Activated CD4-positive, alpha-beta T cell treated with anti-CD3 and anti-CD28 coated beads for 36 hours (primary cell): ENCODE measurements at regions not wholly inside any gene's neighbourhood (a gene's known extent, or its start where the extent isn't known, plus 50 kb on each side); places are given as distances from the start of the nearest gene placed in this dataset.
"Not testable (repeated sequence)": the region's sequence is repeated elsewhere in the genome, so short reads cannot be mapped to it uniquely, and the experiment has no call there.

ENCODE experiments used
- ATAC-seq: fragments of 200-7000 bp; cut with Tn5 transposase; one replicate; pipeline ENCODE4 v1.10.0; 2021; ENCODE audit warnings: mild to moderate bottlenecking, moderate library complexity
- CTCF ChIA-PET: fragments of 350-600 bp; sonication (Branson Sonifier 250); formaldehyde crosslinking; loops from one replicate; lab custom pipeline; 2021; ENCODE audit warnings: antibody characterized with exemption; lab: Charles Lee
- POLR2A ChIA-PET: fragments of 350-600 bp; sonication (Branson Sonifier 250); formaldehyde crosslinking; loops from one replicate; lab custom pipeline; 2021; ENCODE audit warnings: antibody characterized with exemption, inconsistent platforms; lab: Charles Lee
- DNase-seq: peaks from one replicate; pipeline ENCODE4 v3.0.0-alpha.2; 2020
- H3K27ac Mint-ChIP-seq: one replicate; pipeline ENCODE4 v1.8.0; 2021; ENCODE audit warnings: mixed read lengths
- H3K27me3 Mint-ChIP-seq: one replicate; pipeline ENCODE4 v1.8.0; 2021; ENCODE audit warnings: mixed read lengths
- H3K36me3 Mint-ChIP-seq: one replicate; pipeline ENCODE4 v1.8.0; 2021; ENCODE audit warnings: low read depth, mixed read lengths
- H3K4me1 Mint-ChIP-seq: one replicate; pipeline ENCODE4 v1.8.0; 2021; ENCODE audit warnings: mixed read lengths
- H3K4me3 Mint-ChIP-seq: one replicate; pipeline ENCODE4 v1.8.0; 2021; ENCODE audit warnings: mild to moderate bottlenecking, moderate library complexity, mixed read lengths
- H3K9me3 Mint-ChIP-seq: one replicate; pipeline ENCODE4 v1.8.0; 2021; ENCODE audit warnings: low read depth, mixed read lengths
- intact Hi-C, 2 experiments: fragments of 100-400 bp; cut with DNase I in 1 of 2; cut with micrococcal nuclease in 1 of 2; formaldehyde crosslinking; loops; one replicate each; pipeline versions ENCODE4 v1.14.2 to v1.15.1; 2022 to 2024; cut with DNase I, micrococcal nuclease

- H3K9me3 Mint-ChIP-seq: peaks cover 4% of the 10 kb centered on the region
- CTCF ChIA-PET: no interaction called here
Observed at GRCh38 chr16:17977260-17977659, 359.3 kb downstream of the NPIPA8 start.

GRCh38 chr16:17972460-17972943 is 364.0 kb downstream of the NPIPA8 start:
- ATAC-seq: no peak
- H3K27me3 Mint-ChIP-seq: peaks cover 12% of the 10 kb centered on the region
- DNase-seq: no peak
- H3K27ac Mint-ChIP-seq: no peak overlapping the region
- no peaks in the 10 kb centered on the region for H3K9me3 Mint-ChIP-seq
- H3K4me3 Mint-ChIP-seq: no peak overlapping the region
- ChIA-PET CTCF (no interaction called here), POLR2A (no interaction called here)
- H3K36me3 Mint-ChIP-seq: no peaks in the 10 kb centered on the region
- intact Hi-C loops: no loop called here
- H3K4me1 Mint-ChIP-seq: no peaks in the 10 kb centered on the region

More at GRCh38 chr16:17977260-17977659, 359.3 kb downstream of the NPIPA8 start:
- no peaks in the 10 kb centered on the region for H3K4me1 Mint-ChIP-seq
- intact Hi-C loops: no loop called here
- no peaks in the 10 kb centered on the region for H3K36me3 Mint-ChIP-seq
- no peak overlapping the region for H3K27ac Mint-ChIP-seq
- ATAC-seq (no peak), DNase-seq (no peak)
- POLR2A ChIA-PET: no interaction called here
- peaks cover 10% of the 10 kb centered on the region for H3K27me3 Mint-ChIP-seq
- no peak overlapping the region for H3K4me3 Mint-ChIP-seq

DNA sequence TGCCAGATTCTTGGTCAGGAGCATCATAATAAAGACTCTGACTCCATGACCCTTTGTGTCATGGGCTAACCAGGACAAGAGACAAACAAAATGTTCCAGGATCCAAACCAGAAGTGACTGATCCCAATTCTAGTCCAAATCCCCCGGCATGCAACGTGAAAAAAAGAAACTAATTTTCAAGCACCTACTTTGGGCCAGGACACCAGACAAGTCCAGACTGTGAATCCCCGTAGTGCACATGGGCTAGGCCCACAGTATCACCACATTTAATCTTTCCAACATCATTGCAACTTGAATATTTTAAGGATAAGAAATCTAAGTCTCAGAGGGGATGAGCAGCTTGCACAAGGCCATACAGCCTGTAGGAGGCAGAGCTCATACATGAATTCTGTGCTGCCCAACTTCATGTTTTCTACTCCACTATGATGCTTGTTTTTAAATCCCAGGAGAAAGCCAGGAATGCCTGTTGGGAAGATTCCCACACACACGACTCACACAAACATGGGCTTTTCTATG is 365.7 kb downstream of the NPIPA8 start:
- Mint-ChIP-seq H3K4me1 (no peaks in the 10 kb centered on the region), H3K4me3 (no peak overlapping the region), H3K9me3 (peaks cover 4% of the 10 kb centered on the region), H3K36me3 (no peaks in the 10 kb centered on the region), H3K27me3 (peaks cover 9% of the 10 kb centered on the region), H3K27ac (no peak overlapping the region)
- DNase-seq (no peak), ATAC-seq (no peak)
- CTCF ChIA-PET: no interaction called here
- intact Hi-C loops: no loop called here
- POLR2A ChIA-PET: no interaction called here

- H3K27ac Mint-ChIP-seq: no peak overlapping the region
- intact Hi-C loops: no loop called here
- DNase-seq (no peak), ATAC-seq (no peak)
- H3K4me1 Mint-ChIP-seq: no peaks in the 10 kb centered on the region
- H3K27me3 Mint-ChIP-seq: peaks cover 9% of the 10 kb centered on the region
- H3K9me3 Mint-ChIP-seq: peaks cover 4% of the 10 kb centered on the region
- ChIA-PET POLR2A (no interaction called here), CTCF (no interaction called here)
- H3K4me3 Mint-ChIP-seq: no peak overlapping the region
- no peaks in the 10 kb centered on the region for H3K36me3 Mint-ChIP-seq
Observed at GRCh38 chr16:17970157-17970765, 366.3 kb downstream of the NPIPA8 start.

GRCh38 chr16:17965133-17965900 is 371.2 kb downstream of the NPIPA8 start:
- Mint-ChIP-seq H3K4me3 (no peak overlapping the region), H3K9me3 (peaks cover 7% of the 10 kb centered on the region), H3K36me3 (no peaks in the 10 kb centered on the region), H3K27me3 (peaks cover 3% of the 10 kb centered on the region), H3K4me1 (no peaks in the 10 kb centered on the region), H3K27ac (no peak overlapping the region)
- POLR2A ChIA-PET: no interaction called here
- intact Hi-C loops: no loop called here
- CTCF ChIA-PET: no interaction called here
- no peak for ATAC-seq
- DNase-seq: no peak

DNA sequence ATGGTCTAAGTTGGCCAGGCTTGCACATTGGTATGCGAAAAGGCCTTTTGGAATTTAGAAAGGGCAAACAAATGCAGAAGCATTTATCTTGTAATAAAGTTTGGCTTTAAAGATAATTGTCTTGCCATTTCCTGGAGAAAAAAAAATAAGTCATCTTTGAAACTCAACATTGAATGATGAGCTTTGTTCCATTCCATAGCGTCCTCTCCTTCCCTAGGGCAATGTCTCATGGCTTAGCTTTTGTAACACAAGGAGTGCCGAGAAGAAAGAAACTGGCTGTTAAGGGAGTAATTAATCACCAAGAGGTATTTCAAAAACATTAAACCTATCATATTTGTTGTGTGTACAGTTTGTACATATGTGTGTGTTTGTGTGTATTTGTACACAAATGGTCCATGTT is 372.3 kb downstream of the NPIPA8 start:
- peaks cover 7% of the 10 kb centered on the region for H3K9me3 Mint-ChIP-seq
- H3K4me3 Mint-ChIP-seq: no peak overlapping the region

DNA sequence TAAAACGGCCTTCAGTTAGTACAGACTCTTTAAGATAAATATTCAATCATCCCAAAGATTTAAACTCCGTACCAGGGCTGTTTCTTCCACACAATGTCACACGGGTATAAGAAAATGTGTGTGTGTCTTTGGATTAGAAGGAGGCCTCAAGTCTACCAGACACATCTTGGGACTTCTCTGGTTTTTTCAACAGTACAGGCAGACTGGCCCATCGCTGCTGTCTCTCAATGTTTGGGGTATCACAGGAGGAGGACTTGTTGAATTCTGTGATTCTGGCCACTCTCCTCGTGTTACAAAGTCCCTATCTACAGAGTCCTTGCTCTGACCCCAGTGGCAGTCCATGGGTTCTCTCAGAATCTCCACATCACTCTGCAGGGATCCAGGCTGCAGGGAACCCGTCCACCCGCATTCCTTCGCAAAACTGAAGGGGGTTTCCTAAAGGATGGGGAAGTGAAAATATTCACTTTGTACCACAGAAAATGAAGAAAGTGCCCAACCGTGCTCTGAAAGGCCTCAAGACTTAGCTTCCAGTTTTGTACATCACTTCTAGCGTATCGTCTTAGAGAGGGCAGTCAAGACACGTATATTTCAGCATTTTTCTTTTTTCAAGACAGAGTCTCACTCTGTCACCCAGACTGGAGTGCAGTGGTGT is 373.2 kb downstream of the NPIPA8 start:
- Mint-ChIP-seq H3K27me3 (peaks cover 6% of the 10 kb centered on the region), H3K4me1 (no peaks in the 10 kb centered on the region), H3K27ac (no peak overlapping the region), H3K9me3 (peaks cover 7% of the 10 kb centered on the region), H3K36me3 (no peaks in the 10 kb centered on the region), H3K4me3 (no peak overlapping the region)
- ATAC-seq: no peak
- no peak for DNase-seq
- POLR2A ChIA-PET: no interaction called here
- CTCF ChIA-PET: interaction anchor here (0.5 kb wide), 1 partner anchor 14 kb away, joined by 3 read pairs; no protein-coding TSS in a partner anchor
- intact Hi-C loops: no loop called here

More for the DNA sequence above, 372.3 kb downstream of the NPIPA8 start:
- POLR2A ChIA-PET: no interaction called here
- DNase-seq (no peak), ATAC-seq (no peak)
- intact Hi-C loops: no loop called here
- H3K27ac Mint-ChIP-seq: no peak overlapping the region
- H3K4me1 Mint-ChIP-seq: no peaks in the 10 kb centered on the region
- no peaks in the 10 kb centered on the region for H3K36me3 Mint-ChIP-seq
- H3K27me3 Mint-ChIP-seq: peaks cover 3% of the 10 kb centered on the region
- CTCF ChIA-PET: no interaction called here

GRCh38 chr16:17962726-17963125 is 373.8 kb downstream of the NPIPA8 start:
- H3K9me3 Mint-ChIP-seq: peaks cover 7% of the 10 kb centered on the region
- no peaks in the 10 kb centered on the region for H3K36me3 Mint-ChIP-seq
- ChIA-PET CTCF (no interaction called here), POLR2A (no interaction called here)
- intact Hi-C loops: no loop called here
- no peak for DNase-seq
- no peak for ATAC-seq
- H3K27ac Mint-ChIP-seq: no peak overlapping the region
- no peaks in the 10 kb centered on the region for H3K4me1 Mint-ChIP-seq
- H3K4me3 Mint-ChIP-seq: no peak overlapping the region
- H3K27me3 Mint-ChIP-seq: peaks cover 5% of the 10 kb centered on the region

GRCh38 chr16:17961822-17962221 is 374.7 kb downstream of the NPIPA8 start:
- CTCF ChIA-PET, DNase-seq, H3K4me1 Mint-ChIP-seq, H3K27ac Mint-ChIP-seq, POLR2A ChIA-PET, H3K27me3 Mint-ChIP-seq, H3K36me3 Mint-ChIP-seq, intact Hi-C loops, ATAC-seq, H3K9me3 Mint-ChIP-seq, H3K4me3 Mint-ChIP-seq: not testable (repeated sequence)

GRCh38 chr16:17951378-17951777 is 385.2 kb downstream of the NPIPA8 start:
- DNase-seq (no peak), ATAC-seq (no peak)
- no peaks in the 10 kb centered on the region for H3K36me3 Mint-ChIP-seq
- no peak overlapping the region for H3K27ac Mint-ChIP-seq
- no peaks in the 10 kb centered on the region for H3K9me3 Mint-ChIP-seq
- no peaks in the 10 kb centered on the region for H3K4me1 Mint-ChIP-seq
- CTCF ChIA-PET: no interaction called here
- H3K27me3 Mint-ChIP-seq: peaks cover 30% of the 10 kb centered on the region
- no peak overlapping the region for H3K4me3 Mint-ChIP-seq
- POLR2A ChIA-PET: no interaction called here
- intact Hi-C loops: no loop called here

DNA sequence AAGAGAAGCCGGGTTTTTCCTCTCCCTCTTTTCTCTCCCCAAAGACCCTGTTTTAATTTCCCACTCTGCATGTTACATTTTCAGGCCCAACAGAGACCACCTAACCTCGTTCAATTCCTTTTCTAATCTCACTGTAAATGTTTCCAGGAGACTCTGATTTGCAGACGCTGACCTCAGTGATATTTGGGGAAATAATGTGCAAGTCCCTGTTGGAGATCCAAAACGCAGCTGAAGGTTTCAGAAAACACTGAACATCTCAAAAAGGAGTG is 386.6 kb downstream of the NPIPA8 start:
- ChIA-PET POLR2A (no interaction called here), CTCF (interaction anchor here (0.8 kb wide), 1 partner anchor 13 kb away, joined by 3 read pairs; no protein-coding TSS in a partner anchor)
- Mint-ChIP-seq H3K27ac (no peak overlapping the region), H3K36me3 (no peaks in the 10 kb centered on the region), H3K4me3 (no peak overlapping the region), H3K27me3 (peaks cover 33% of the 10 kb centered on the region), H3K4me1 (no peaks in the 10 kb centered on the region), H3K9me3 (no peaks in the 10 kb centered on the region)
- ATAC-seq: no peak
- no peak for DNase-seq
- intact Hi-C loops: no loop called here
